ENCODE measurements at regions not wholly inside any gene's neighbourhood (a gene's known extent, or its start where the extent isn't known, plus 50 kb on each side); places are given as distances from the start of the nearest gene placed in this dataset.
"Not testable (repeated sequence)": the region's sequence is repeated elsewhere in the genome, so short reads cannot be mapped to it uniquely, and the experiment has no call there.

- in situ Hi-C loops (cut with HindIII; ENCODE audit: low pct_ligation_motif_present, low pct_unique_long_range_greater_than_20kb, low sequenced_read_pairs); DNase-seq: not testable (repeated sequence)
Measured at GRCh38 chr1:228796945-228797344, 61.7 kb downstream of the RHOU start.

GRCh38 chr1:228798035-228798434 lies 62.8 kb downstream of the RHOU start:
- in situ Hi-C loops (cut with HindIII; ENCODE audit: low pct_ligation_motif_present, low pct_unique_long_range_greater_than_20kb, low sequenced_read_pairs) = no loop called here
- no peak for DNase-seq

- in situ Hi-C loops (cut with HindIII; ENCODE audit: low pct_ligation_motif_present, low pct_unique_long_range_greater_than_20kb, low sequenced_read_pairs) = no loop called here
- DNase-seq = no peak
Measured at GRCh38 chr1:228798548-228798947, 63.3 kb downstream of the RHOU start.

GRCh38 chr1:228799924-228800323 lies 64.6 kb downstream of the RHOU start:
- in situ Hi-C loops (cut with HindIII; ENCODE audit: low pct_ligation_motif_present, low pct_unique_long_range_greater_than_20kb, low sequenced_read_pairs) = no loop called here
- DNase-seq = no peak

GRCh38 chr1:228801068-228801467 lies 65.8 kb downstream of the RHOU start:
- no peak for DNase-seq
- in situ Hi-C loops (cut with HindIII; ENCODE audit: low pct_ligation_motif_present, low pct_unique_long_range_greater_than_20kb, low sequenced_read_pairs) = no loop called here

GRCh38 chr1:228802386-228803220 lies 67.3 kb downstream of the RHOU start:
- in situ Hi-C loops (cut with HindIII; ENCODE audit: low pct_ligation_motif_present, low pct_unique_long_range_greater_than_20kb, low sequenced_read_pairs) = no loop called here
- no peak for DNase-seq

- in situ Hi-C loops (cut with HindIII; ENCODE audit: low pct_ligation_motif_present, low pct_unique_long_range_greater_than_20kb, low sequenced_read_pairs) = no loop called here
- DNase-seq = no peak
Measured at GRCh38 chr1:228803421-228803820, 68.1 kb downstream of the RHOU start.

- no peak for DNase-seq
- in situ Hi-C loops (cut with HindIII; ENCODE audit: low pct_ligation_motif_present, low pct_unique_long_range_greater_than_20kb, low sequenced_read_pairs) = no loop called here
Measured at GRCh38 chr1:228804173-228804572, 68.9 kb downstream of the RHOU start.

GRCh38 chr1:228804640-228805413 lies 69.5 kb downstream of the RHOU start:
- no peak for DNase-seq
- in situ Hi-C loops (cut with HindIII; ENCODE audit: low pct_ligation_motif_present, low pct_unique_long_range_greater_than_20kb, low sequenced_read_pairs) = no loop called here

GRCh38 chr1:228807904-228808605 lies 72.8 kb downstream of the RHOU start:
- in situ Hi-C loops (cut with HindIII; ENCODE audit: low pct_ligation_motif_present, low pct_unique_long_range_greater_than_20kb, low sequenced_read_pairs) = no loop called here
- no peak for DNase-seq

- no peak for DNase-seq
- in situ Hi-C loops (cut with HindIII; ENCODE audit: low pct_ligation_motif_present, low pct_unique_long_range_greater_than_20kb, low sequenced_read_pairs) = no loop called here
Measured at GRCh38 chr1:228809621-228810394, 74.5 kb downstream of the RHOU start.

- DNase-seq = no peak
- in situ Hi-C loops (cut with HindIII; ENCODE audit: low pct_ligation_motif_present, low pct_unique_long_range_greater_than_20kb, low sequenced_read_pairs) = no loop called here
Measured at GRCh38 chr1:228810395-228810758, 75.1 kb downstream of the RHOU start.

GRCh38 chr1:228810878-228811711 lies 75.8 kb downstream of the RHOU start:
- in situ Hi-C loops (cut with HindIII; ENCODE audit: low pct_ligation_motif_present, low pct_unique_long_range_greater_than_20kb, low sequenced_read_pairs) = no loop called here
- DNase-seq = no peak

- DNase-seq = no peak
- in situ Hi-C loops (cut with HindIII; ENCODE audit: low pct_ligation_motif_present, low pct_unique_long_range_greater_than_20kb, low sequenced_read_pairs) = no loop called here
Measured at GRCh38 chr1:228811712-228812305, 76.5 kb downstream of the RHOU start.

- DNase-seq = no peak
- in situ Hi-C loops (cut with HindIII; ENCODE audit: low pct_ligation_motif_present, low pct_unique_long_range_greater_than_20kb, low sequenced_read_pairs) = no loop called here
Measured at GRCh38 chr1:228812961-228813360, 77.7 kb downstream of the RHOU start.

- DNase-seq = no peak
- in situ Hi-C loops (cut with HindIII; ENCODE audit: low pct_ligation_motif_present, low pct_unique_long_range_greater_than_20kb, low sequenced_read_pairs) = no loop called here
Measured at GRCh38 chr1:228814176-228814575, 78.9 kb downstream of the RHOU start.

- DNase-seq = no peak
Measured at GRCh38 chr1:228818296-228818695, 83.0 kb downstream of the RHOU start.

More at GRCh38 chr1:228818296-228818695, 83.0 kb downstream of the RHOU start:
- in situ Hi-C loops (cut with HindIII; ENCODE audit: low pct_ligation_motif_present, low pct_unique_long_range_greater_than_20kb, low sequenced_read_pairs) = no loop called here
